PC-9 (cell line): ENCODE measurements at regions not wholly inside any gene's neighbourhood (a gene's known extent, or its start where the extent isn't known, plus 50 kb on each side); places are given as distances from the start of the nearest gene placed in this dataset.

Source experiments
- BruUV-seq: library from RNA; stranded (reverse); fragments of 400-500 nt; replicated peaks from 2 replicates; lab custom pipeline; 2021; lab: Mats Ljungman, UMichigan
- CTCF ChIA-PET: fragments of 300-600 bp; sonication (Branson Sonifier 250); formaldehyde crosslinking; loops from one replicate; lab custom pipeline; 2022; ENCODE audit warnings: antibody characterized with exemption; lab: Charles Lee
- POLR2A ChIA-PET: fragments of 300-600 bp; sonication (Branson Sonifier 250); formaldehyde crosslinking; loops from one replicate; lab custom pipeline; 2022; ENCODE audit warnings: antibody characterized with exemption; ENCODE audit not compliant: unreplicated experiment; lab: Charles Lee
- DNase-seq, 2 experiments: peaks; one replicate each; pipeline versions ENCODE4 v3.0.0 to v3.0.0-alpha.2; 2015 to 2022; ENCODE audit warnings: mixed read lengths in 1 of 2
- H2AFZ ChIP-seq: fragments of 200-600 bp; sonication (generic); 2 replicates; pipeline ENCODE4 v1.8.1; 2017; ENCODE audit warnings: antibody characterized with exemption
- H3F3A ChIP-seq: fragments of 200-600 bp; sonication (generic); 2 replicates; pipeline ENCODE4 v1.8.1; 2017; ENCODE audit warnings: antibody characterized with exemption, mild to moderate bottlenecking, low read depth; ENCODE audit not compliant: insufficient read depth
- H3K27ac ChIP-seq: fragments of 200-600 bp; sonication (generic); 2 replicates; pipeline ENCODE4 v1.6.1; 2016; ENCODE audit warnings: mixed run types
- H3K27me3 ChIP-seq: fragments of 200-600 bp; sonication (generic); 2 replicates; pipeline ENCODE4 v1.6.1; 2016; ENCODE audit warnings: low read depth, mixed run types; ENCODE audit not compliant: insufficient read depth
- H3K36me3 ChIP-seq: fragments of 200-600 bp; sonication (generic); 2 replicates; pipeline ENCODE4 v1.6.1; 2016; ENCODE audit warnings: low read depth, mixed run types
- H3K4me1 ChIP-seq: fragments of 200-600 bp; sonication (generic); replicated peaks from 2 replicates; pipeline ENCODE4 v1.6.1; 2016; ENCODE audit warnings: mixed run types; ENCODE audit not compliant: insufficient read depth
- H3K4me2 ChIP-seq: fragments of 200-600 bp; sonication (generic); 2 replicates; pipeline ENCODE4 v1.6.1; 2017; ENCODE audit warnings: mixed run types
- H3K4me3 ChIP-seq: fragments of 200-600 bp; sonication (generic); 2 replicates; pipeline ENCODE4 v1.6.1; 2016; ENCODE audit warnings: mixed run types
- H3K79me2 ChIP-seq: fragments of 200-600 bp; sonication (generic); 2 replicates; pipeline ENCODE4 v1.6.1; 2017; ENCODE audit warnings: low read depth, mixed run types
- H3K9me2 ChIP-seq: fragments of 200-600 bp; sonication (generic); 2 replicates; pipeline ENCODE4 v1.8.1; 2017; ENCODE audit warnings: mild to moderate bottlenecking; ENCODE audit not compliant: insufficient read depth
- H3K9me3 ChIP-seq: fragments of 200-600 bp; sonication (generic); 2 replicates; pipeline ENCODE4 v1.8.1; 2016; ENCODE audit warnings: low read depth; ENCODE audit not compliant: insufficient read depth
- H4K20me1 ChIP-seq: fragments of 200-600 bp; sonication (generic); 2 replicates; pipeline ENCODE4 v1.8.1; 2017; ENCODE audit not compliant: insufficient read depth
- EZH2 ChIP-seq: fragments of 200-600 bp; sonication (generic); IDR thresholded peaks from 2 replicates; pipeline ENCODE4 v1.8.0; 2017; ENCODE audit warnings: antibody characterized with exemption, low read depth
- intact Hi-C: fragments of 100-400 bp; cut with micrococcal nuclease; formaldehyde crosslinking; loops from one replicate; pipeline ENCODE4 v1.10.0; 2022; ENCODE audit not compliant: unreplicated experiment
- TF ChIP-seq, protein P1 (sequence below): fragments of 200-600 bp; sonication (generic); conservative IDR thresholded peaks from 2 replicates; pipeline ENCODE4 v1.6.1; 2017; ENCODE audit warnings: mixed run types, antibody characterized with exemption, mild to moderate bottlenecking, moderate library complexity

GRCh38 chr2:88834376-88834775, 142.9 kb downstream of the RPIA start:
- H3K79me2 ChIP-seq: no peaks in the 10 kb centered on the region
- no peak overlapping the region for H3K4me2 ChIP-seq
- no peaks in the 10 kb centered on the region for H3K9me2 ChIP-seq
- intact Hi-C loops: no loop called here
- H3K4me3 ChIP-seq: no peak overlapping the region
- ChIA-PET CTCF (no interaction called here), POLR2A (no interaction called here)
- no peaks in the 10 kb centered on the region for H3K36me3 ChIP-seq
- BruUV-seq: no TSS peak
- H3K9me3 ChIP-seq: no peaks in the 10 kb centered on the region
- no peaks in the 10 kb centered on the region for H4K20me1 ChIP-seq
- no peak overlapping the region for H3K27ac ChIP-seq
- no peak overlapping the region for H2AFZ ChIP-seq
- DNase-seq: no peak
- TF ChIP-seq EZH2: no peak
- TF ChIP-seq, protein P1, sequence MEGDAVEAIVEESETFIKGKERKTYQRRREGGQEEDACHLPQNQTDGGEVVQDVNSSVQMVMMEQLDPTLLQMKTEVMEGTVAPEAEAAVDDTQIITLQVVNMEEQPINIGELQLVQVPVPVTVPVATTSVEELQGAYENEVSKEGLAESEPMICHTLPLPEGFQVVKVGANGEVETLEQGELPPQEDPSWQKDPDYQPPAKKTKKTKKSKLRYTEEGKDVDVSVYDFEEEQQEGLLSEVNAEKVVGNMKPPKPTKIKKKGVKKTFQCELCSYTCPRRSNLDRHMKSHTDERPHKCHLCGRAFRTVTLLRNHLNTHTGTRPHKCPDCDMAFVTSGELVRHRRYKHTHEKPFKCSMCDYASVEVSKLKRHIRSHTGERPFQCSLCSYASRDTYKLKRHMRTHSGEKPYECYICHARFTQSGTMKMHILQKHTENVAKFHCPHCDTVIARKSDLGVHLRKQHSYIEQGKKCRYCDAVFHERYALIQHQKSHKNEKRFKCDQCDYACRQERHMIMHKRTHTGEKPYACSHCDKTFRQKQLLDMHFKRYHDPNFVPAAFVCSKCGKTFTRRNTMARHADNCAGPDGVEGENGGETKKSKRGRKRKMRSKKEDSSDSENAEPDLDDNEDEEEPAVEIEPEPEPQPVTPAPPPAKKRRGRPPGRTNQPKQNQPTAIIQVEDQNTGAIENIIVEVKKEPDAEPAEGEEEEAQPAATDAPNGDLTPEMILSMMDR: no peak
- H3F3A ChIP-seq: no peaks in the 10 kb centered on the region
- H3K4me1 ChIP-seq: no peaks in the 10 kb centered on the region
- H3K27me3 ChIP-seq: no peaks in the 10 kb centered on the region

GRCh38 chr2:88834866-88835265, 143.4 kb downstream of the RPIA start:
- H3K36me3 ChIP-seq: no peaks in the 10 kb centered on the region
- no peak overlapping the region for H3K27ac ChIP-seq
- ChIA-PET CTCF (no interaction called here), POLR2A (no interaction called here)
- no peaks in the 10 kb centered on the region for H3F3A ChIP-seq
- no peak overlapping the region for H3K4me2 ChIP-seq
- no peak for TF ChIP-seq EZH2
- TF ChIP-seq, protein P1: no peak
- H2AFZ ChIP-seq: no peak overlapping the region
- H3K4me3 ChIP-seq: no peak overlapping the region
- no peaks in the 10 kb centered on the region for H3K9me3 ChIP-seq
- no TSS peak for BruUV-seq
- H3K27me3 ChIP-seq: no peaks in the 10 kb centered on the region
- H4K20me1 ChIP-seq: no peaks in the 10 kb centered on the region
- no peaks in the 10 kb centered on the region for H3K79me2 ChIP-seq
- intact Hi-C loops: no loop called here
- H3K9me2 ChIP-seq: no peaks in the 10 kb centered on the region
- no peaks in the 10 kb centered on the region for H3K4me1 ChIP-seq
- DNase-seq: no peak

GRCh38 chr2:88835726-88836125, 144.3 kb downstream of the RPIA start:
- H3K79me2 ChIP-seq: no peaks in the 10 kb centered on the region
- CTCF ChIA-PET: no interaction called here
- H3K36me3 ChIP-seq: no peaks in the 10 kb centered on the region
- no TSS peak for BruUV-seq
- no peak for TF ChIP-seq EZH2
- TF ChIP-seq, protein P1: no peak
- H3K27ac ChIP-seq: no peak overlapping the region
- H2AFZ ChIP-seq: no peak overlapping the region
- intact Hi-C loops: no loop called here
- no peaks in the 10 kb centered on the region for H3K9me2 ChIP-seq
- H3K27me3 ChIP-seq: no peaks in the 10 kb centered on the region
- no peaks in the 10 kb centered on the region for H4K20me1 ChIP-seq
- no peak for DNase-seq
- POLR2A ChIA-PET: no interaction called here
- no peak overlapping the region for H3K4me2 ChIP-seq
- no peaks in the 10 kb centered on the region for H3K9me3 ChIP-seq
- H3F3A ChIP-seq: no peaks in the 10 kb centered on the region
- no peaks in the 10 kb centered on the region for H3K4me1 ChIP-seq
- no peak overlapping the region for H3K4me3 ChIP-seq
